ENCODE measurements at regions not wholly inside any gene's neighbourhood (a gene's known extent, or its start where the extent isn't known, plus 50 kb on each side); places are given as distances from the start of the nearest gene placed in this dataset.

- TF ChIP-seq CTCF (conservative IDR thresholded peaks at IDR 0.05; ENCODE audit: low read length) (no peak), EZH2phosphoT487 (IDR thresholded peaks at IDR 0.05; ENCODE audit: borderline replicate concordance, low read depth, low read length) (no peak)
These were observed 607.8 kb downstream of the BNC2 start for GRCh38 chr9:16262477-16263261.
